H9 (cell line): ENCODE measurements at regions not wholly inside any gene's neighbourhood (a gene's known extent, or its start where the extent isn't known, plus 50 kb on each side); places are given as distances from the start of the nearest gene placed in this dataset.

Source experiments
- DNase-seq: peaks from one replicate; pipeline ENCODE4 v3.0.0-alpha.2; 2017
- H2AFZ ChIP-seq: one replicate; pipeline ENCODE4 v1.6.1; 2013; ENCODE audit warnings: mild to moderate bottlenecking, low read length, control low read depth, moderate library complexity
- H2AK5ac ChIP-seq: 2 replicates; pipeline ENCODE4 v1.6.1; 2013; ENCODE audit warnings: low read length, control low read depth, mixed read lengths; ENCODE audit not compliant: insufficient read length
- H2BK120ac ChIP-seq: one replicate; pipeline ENCODE4 v1.6.1; 2013; ENCODE audit warnings: low read depth, mild to moderate bottlenecking, low read length, control low read depth, inconsistent platforms; ENCODE audit not compliant: poor library complexity, severe bottlenecking
- H2BK12ac ChIP-seq: 2 replicates; pipeline ENCODE4 v1.6.1; 2013; ENCODE audit warnings: low read length, control low read depth, mixed read lengths, low read depth; ENCODE audit not compliant: insufficient read length
- H2BK15ac ChIP-seq: 2 replicates; pipeline ENCODE4 v1.6.1; 2013; ENCODE audit warnings: low read depth, low read length, control low read depth
- H2BK20ac ChIP-seq: one replicate; pipeline ENCODE4 v1.6.1; 2013; ENCODE audit warnings: low read depth, mild to moderate bottlenecking, low read length, control low read depth, inconsistent platforms; ENCODE audit not compliant: poor library complexity, severe bottlenecking
- H2BK5ac ChIP-seq: 2 replicates; pipeline ENCODE4 v1.6.1; 2013; ENCODE audit warnings: low read length, control low read depth, mixed read lengths; ENCODE audit not compliant: insufficient read length
- H3K14ac ChIP-seq: 2 replicates; pipeline ENCODE4 v1.6.1; 2013; ENCODE audit warnings: low read length, control low read depth; ENCODE audit not compliant: insufficient read depth
- H3K18ac ChIP-seq: 2 replicates; pipeline ENCODE4 v1.6.1; 2013; ENCODE audit warnings: low read depth, mild to moderate bottlenecking, mixed read lengths, low read length, control low read depth; ENCODE audit not compliant: insufficient read length
- H3K23ac ChIP-seq: 2 replicates; pipeline ENCODE4 v1.6.1; 2013; ENCODE audit warnings: low read length, control low read depth, mixed read lengths, low read depth; ENCODE audit not compliant: insufficient read length
- H3K23me2 ChIP-seq: 2 replicates; pipeline ENCODE4 v1.6.1; 2013; ENCODE audit warnings: low read depth, mild to moderate bottlenecking, mixed read lengths, low read length, control low read depth; ENCODE audit not compliant: insufficient read length, poor library complexity, severe bottlenecking
- H3K27ac ChIP-seq: 2 replicates; pipeline ENCODE4 v1.5.1; 2013; ENCODE audit warnings: low read length, control low read depth, mixed read lengths, low read depth; ENCODE audit not compliant: insufficient read length
- H3K27me3 ChIP-seq: 2 replicates; pipeline ENCODE4 v1.6.1; 2013; ENCODE audit warnings: low read length, control low read depth, inconsistent platforms; ENCODE audit not compliant: insufficient read depth
- H3K4ac ChIP-seq: 2 replicates; pipeline ENCODE4 v1.6.1; 2013; ENCODE audit warnings: low read depth, mild to moderate bottlenecking, control low read depth, inconsistent platforms, low read length, moderate library complexity
- H3K4me1 ChIP-seq: 2 replicates; pipeline ENCODE4 v1.6.1; 2013; ENCODE audit warnings: low read length, control low read depth, inconsistent platforms; ENCODE audit not compliant: insufficient read depth
- H3K4me2 ChIP-seq: 2 replicates; pipeline ENCODE4 v1.6.1; 2013; ENCODE audit warnings: low read length, control low read depth, mixed read lengths; ENCODE audit not compliant: insufficient read length, insufficient read depth
- H3K56ac ChIP-seq: 2 replicates; pipeline ENCODE4 v1.6.1; 2013; ENCODE audit warnings: low read depth, mild to moderate bottlenecking, mixed read lengths, low read length, control low read depth; ENCODE audit not compliant: insufficient read length
- H3K79me1 ChIP-seq: 2 replicates; pipeline ENCODE4 v1.6.1; 2013; ENCODE audit warnings: low read depth, mild to moderate bottlenecking, moderate library complexity, low read length, control low read depth, inconsistent platforms; ENCODE audit not compliant: insufficient read depth, poor library complexity, severe bottlenecking
- H3K79me2 ChIP-seq: 2 replicates; pipeline ENCODE4 v1.6.1; 2013; ENCODE audit warnings: low read length, control low read depth, inconsistent platforms; ENCODE audit not compliant: insufficient read depth
- H3K9ac ChIP-seq: 2 replicates; pipeline ENCODE4 v1.6.1; 2013; ENCODE audit warnings: low read length, control low read depth, mixed read lengths; ENCODE audit not compliant: insufficient read length; ENCODE audit errors: extremely low read depth
- H3K9me3 ChIP-seq: one replicate; pipeline ENCODE4 v1.6.1; 2013; ENCODE audit warnings: low read depth, low read length, inconsistent platforms; ENCODE audit not compliant: control insufficient read depth
- H3T11ph ChIP-seq: one replicate; pipeline ENCODE4 v1.6.1; 2013; ENCODE audit warnings: mild to moderate bottlenecking, low read length, control low read depth, inconsistent platforms
- H4K20me1 ChIP-seq: one replicate; pipeline ENCODE4 v1.6.1; 2013; ENCODE audit not compliant: control insufficient read depth, insufficient read length, insufficient read depth
- H4K5ac ChIP-seq: 2 replicates; pipeline ENCODE4 v1.6.1; 2013; ENCODE audit warnings: low read depth, mild to moderate bottlenecking, mixed read lengths, low read length, control low read depth; ENCODE audit not compliant: insufficient read length
- H4K8ac ChIP-seq: replicated peaks from 2 replicates; pipeline ENCODE4 v1.6.1; 2013; ENCODE audit warnings: low read length, control low read depth, mixed read lengths, low read depth; ENCODE audit not compliant: insufficient read length
- H4K91ac ChIP-seq: 2 replicates; pipeline ENCODE4 v1.6.1; 2013; ENCODE audit warnings: low read depth, mild to moderate bottlenecking, moderate library complexity, mixed read lengths, low read length, control low read depth; ENCODE audit not compliant: insufficient read length
- H3K27ac Mint-ChIP-seq, 3 experiments: 2 replicates in 2 of 3; 3 replicates in 1 of 3; pipeline ENCODE4 v1.8.0; 2020 to 2021; ENCODE audit warnings: mixed read lengths in 3 of 3, mild to moderate bottlenecking in 1 of 3, moderate library complexity in 1 of 3
- H3K27me3 Mint-ChIP-seq: 2 replicates; pipeline ENCODE4 v1.8.0; 2021; ENCODE audit warnings: low read depth, mild to moderate bottlenecking, moderate library complexity, mixed read lengths
- H3K36me3 Mint-ChIP-seq, 3 experiments: 2 replicates in 2 of 3; 3 replicates in 1 of 3; pipeline ENCODE4 v1.8.0; 2020 to 2021; ENCODE audit warnings: low read depth in 3 of 3, mixed read lengths in 3 of 3; ENCODE audit not compliant: insufficient read depth in 1 of 3
- H3K4me1 Mint-ChIP-seq, 2 experiments: 2 replicates each; pipeline ENCODE4 v1.8.0; 2020; ENCODE audit warnings: mixed read lengths in 2 of 2
- H3K4me3 Mint-ChIP-seq, 2 experiments: 2 replicates in 1 of 2; 3 replicates in 1 of 2; pipeline ENCODE4 v1.8.0; 2020 to 2021; ENCODE audit warnings: mild to moderate bottlenecking in 2 of 2, mixed read lengths in 2 of 2, moderate library complexity in 1 of 2
- H3K9me3 Mint-ChIP-seq, 2 experiments: 2 replicates in 1 of 2; 3 replicates in 1 of 2; pipeline ENCODE4 v1.8.0; 2020; ENCODE audit warnings: mild to moderate bottlenecking in 2 of 2, mixed read lengths in 2 of 2, moderate library complexity in 1 of 2
- CTCF ChIP-seq: fragments of 200-600 bp; sonication (generic); conservative IDR thresholded peaks from 3 replicates; pipeline ENCODE4 v1.8.0; 2021; ENCODE audit warnings: antibody characterized with exemption, mild to moderate bottlenecking
- WGBS: extraction: QIAGEN DNeasy Blood & Tissue Kit; methylation state at CpG from one replicate; pipeline ENCODE4 v1.1.7; 2013; ENCODE audit warnings: missing lambda C conversion rate, low lambda C conversion rate, mixed read lengths; ENCODE audit not compliant: insufficient read length; ENCODE audit errors: extremely low coverage; 5-methylcytosine and 5-hydroxymethylcytosine counted together

- no peaks in the 10 kb centered on the region for H3K79me1 ChIP-seq
- no peak overlapping the region for H3K4ac ChIP-seq
- H3K4me1 ChIP-seq, result no peaks in the 10 kb centered on the region
- H3K27ac ChIP-seq, result no peak overlapping the region
- no peak overlapping the region for H4K5ac ChIP-seq
- no peaks in the 10 kb centered on the region for H4K20me1 ChIP-seq
- no peaks in the 10 kb centered on the region for H3K79me2 ChIP-seq
- no peak overlapping the region for H3K4me2 ChIP-seq
- H3K9me3 ChIP-seq, result no peaks in the 10 kb centered on the region
- no CpG with 5 or more reads among the region's 4 CpGs for WGBS
- no peak overlapping the region for H3K23ac ChIP-seq
- H3K27me3 ChIP-seq, result no peaks in the 10 kb centered on the region
- no peak overlapping the region for H2BK20ac ChIP-seq
- H3K4me3 Mint-ChIP-seq, result no peak overlapping the region
- H4K91ac ChIP-seq, result no peak overlapping the region
- no peak overlapping the region for H2BK15ac ChIP-seq
- no peak overlapping the region for H3T11ph ChIP-seq
- no peak for TF ChIP-seq CTCF
- no peak overlapping the region for H2BK12ac ChIP-seq
- no peak overlapping the region for H3K9ac ChIP-seq
- no peak overlapping the region for H2AFZ ChIP-seq
- no peaks in the 10 kb centered on the region for H3K23me2 ChIP-seq
- H3K18ac ChIP-seq, result no peak overlapping the region
- H3K9me3 Mint-ChIP-seq, result no peaks in the 10 kb centered on the region; a peak in 2 of 5 replicates
- H3K36me3 Mint-ChIP-seq, result no peaks in the 10 kb centered on the region
- H3K4me1 Mint-ChIP-seq, result peaks cover 2 to 5% of the 10 kb centered on the region in 2 experiments; a peak in 3 of 4 replicates
- H2AK5ac ChIP-seq, result no peak overlapping the region
- no peak overlapping the region for H4K8ac ChIP-seq
- H3K27me3 Mint-ChIP-seq, result no peaks in the 10 kb centered on the region; the same call in none of the 2 replicates
- H3K56ac ChIP-seq, result no peak overlapping the region
- H3K27ac Mint-ChIP-seq, result no peak overlapping the region
- no peak overlapping the region for H2BK120ac ChIP-seq
- no peak for DNase-seq
- H2BK5ac ChIP-seq, result no peak overlapping the region
- no peak overlapping the region for H3K14ac ChIP-seq
Measured at GRCh38 chr2:126787289-126787688, 111.4 kb upstream of the TEX51 start.
